ENCODE measurements at regions not wholly inside any gene's neighbourhood (a gene's known extent, or its start where the extent isn't known, plus 50 kb on each side); places are given as distances from the start of the nearest gene placed in this dataset.
A peak's percentile ranks its signal among the peaks of the same experiment; 100 is the strongest.

GRCh38 chr18:2103299-2103698 is 468.0 kb downstream of the METTL4 start:
- no peak for DNase-seq (ENCODE audit: low read depth in 2 of 2)

DNA sequence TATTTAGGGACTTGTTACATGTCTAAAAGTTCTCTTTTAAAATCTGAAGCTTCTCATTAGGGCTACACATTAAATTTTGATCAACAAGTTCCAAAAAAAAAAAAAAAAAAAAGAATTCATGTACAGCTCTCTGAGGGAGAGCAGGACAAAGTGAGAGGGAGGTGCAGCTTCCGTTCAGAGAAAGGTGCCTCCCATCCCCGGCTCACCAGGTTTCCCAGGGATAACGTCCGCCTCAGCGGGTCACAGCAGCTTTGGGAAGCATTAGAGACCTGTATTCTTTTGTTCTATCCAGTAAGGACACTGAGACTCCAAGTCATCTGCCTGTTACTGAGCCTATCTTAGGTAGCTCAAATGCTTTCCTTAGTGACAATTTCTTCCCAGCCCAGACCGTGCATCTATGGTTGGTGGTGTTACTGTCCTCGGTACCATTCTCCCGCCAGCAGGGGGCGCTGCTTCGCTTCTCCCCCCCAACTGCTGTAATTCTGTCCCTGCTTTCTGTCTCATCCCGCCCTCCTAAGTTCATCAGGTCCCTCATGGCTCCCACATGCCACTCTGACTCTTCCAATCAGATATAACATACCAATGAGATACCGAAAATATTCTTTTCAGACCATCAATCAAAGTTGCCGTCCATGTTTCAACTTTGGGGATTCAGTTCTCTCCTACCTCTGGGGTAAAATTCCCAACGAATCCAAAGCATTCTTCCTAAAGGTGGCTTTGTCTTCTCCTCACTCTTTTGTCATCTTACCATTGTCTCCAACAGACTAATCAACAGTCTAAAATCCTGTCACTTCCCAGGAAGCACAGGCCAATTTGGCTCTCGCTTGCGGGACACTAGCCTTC is 466.5 kb downstream of the METTL4 start:
- DNase-seq (ENCODE audit: low read depth in 2 of 2): peak; percentile 19 to 23

- peak; percentile 61 to 62 for DNase-seq (ENCODE audit: low read depth in 2 of 2)
These were observed 462.7 kb downstream of the METTL4 start for GRCh38 chr18:2108591-2108990.

DNA sequence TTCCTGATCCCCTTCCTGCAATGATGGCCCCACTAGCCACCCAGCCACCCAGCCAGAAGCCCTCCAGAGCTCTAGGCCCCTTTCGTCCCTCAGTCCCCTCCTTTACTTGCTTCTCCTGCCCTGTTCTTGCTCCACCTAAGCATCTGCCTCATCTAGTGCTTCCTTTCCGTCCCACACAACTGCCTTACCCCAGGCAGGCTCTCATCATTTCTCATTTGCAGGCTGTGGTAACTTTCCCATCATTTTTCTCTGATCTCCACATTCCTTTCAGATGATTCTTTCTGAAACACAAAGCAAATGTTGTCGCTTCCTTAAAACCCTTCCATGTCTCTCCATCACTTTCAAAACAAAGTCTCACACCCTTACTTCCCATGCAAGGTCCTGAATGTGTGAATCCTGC is 459.8 kb downstream of the METTL4 start:
- peak; percentile 36 to 40 for DNase-seq (ENCODE audit: low read depth in 2 of 2)

GRCh38 chr18:2112435-2113045 is 458.8 kb downstream of the METTL4 start:
- no peak for DNase-seq (ENCODE audit: low read depth in 2 of 2)

DNA sequence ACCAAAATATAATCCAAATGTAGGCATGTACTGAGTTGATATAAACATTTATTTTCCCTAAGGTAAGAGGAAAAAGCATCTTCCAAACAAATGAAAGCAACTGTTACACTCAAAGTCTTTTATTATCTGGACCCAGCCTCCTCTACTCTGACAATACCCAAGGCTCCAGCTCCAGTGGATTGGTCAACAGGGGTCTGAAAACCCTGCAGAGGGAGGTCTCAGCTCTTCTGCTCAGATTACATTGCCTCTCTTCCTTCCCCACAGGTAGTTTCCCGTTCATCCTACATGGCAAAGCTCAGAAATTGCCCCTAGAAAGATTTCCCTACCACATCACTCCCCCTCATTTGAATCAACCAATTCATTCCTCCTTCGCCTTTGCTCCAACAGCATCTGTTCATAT is 457.0 kb downstream of the METTL4 start:
- no peak for DNase-seq (ENCODE audit: low read depth in 2 of 2)

DNA sequence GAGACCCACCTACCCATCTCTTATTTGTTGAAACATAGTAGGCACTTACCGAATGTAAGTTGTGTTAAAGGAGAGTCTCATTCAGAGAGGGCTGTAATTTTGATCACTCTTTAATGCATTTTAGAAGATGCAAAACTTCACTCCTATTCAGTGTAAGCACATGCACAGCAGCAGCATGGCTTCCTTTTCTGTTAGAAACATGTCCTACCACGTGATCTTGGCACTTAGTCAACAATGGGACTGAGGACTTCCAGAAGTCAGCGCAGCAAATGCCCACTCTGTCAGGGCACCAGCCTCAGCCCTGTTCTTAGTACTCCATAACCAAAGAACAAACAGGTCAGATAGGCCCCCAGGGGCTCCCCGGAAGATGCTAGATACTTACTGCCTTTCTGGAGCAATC is 456.5 kb downstream of the METTL4 start:
- no peak for DNase-seq (ENCODE audit: low read depth in 2 of 2)

DNA sequence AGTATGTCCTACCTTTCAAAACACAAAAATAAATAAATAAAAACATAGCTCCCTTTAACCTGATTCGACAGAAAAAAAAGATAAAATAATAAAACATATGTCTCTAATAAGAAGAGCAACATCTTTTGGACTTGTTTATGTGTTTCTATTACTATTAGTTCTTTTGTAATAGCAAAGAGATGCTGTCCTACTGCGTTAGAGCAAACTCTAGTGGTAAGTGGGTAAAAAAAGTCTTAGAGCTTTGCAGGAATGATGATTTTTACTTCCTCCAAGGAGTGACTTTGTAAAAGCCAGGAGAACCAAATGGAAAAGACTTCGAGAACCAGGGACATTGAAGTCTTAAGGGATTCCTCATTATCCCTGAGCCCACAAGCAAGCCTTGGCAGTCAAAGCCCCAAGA is 450.1 kb downstream of the METTL4 start:
- no peak for DNase-seq (ENCODE audit: low read depth in 2 of 2)

DNA sequence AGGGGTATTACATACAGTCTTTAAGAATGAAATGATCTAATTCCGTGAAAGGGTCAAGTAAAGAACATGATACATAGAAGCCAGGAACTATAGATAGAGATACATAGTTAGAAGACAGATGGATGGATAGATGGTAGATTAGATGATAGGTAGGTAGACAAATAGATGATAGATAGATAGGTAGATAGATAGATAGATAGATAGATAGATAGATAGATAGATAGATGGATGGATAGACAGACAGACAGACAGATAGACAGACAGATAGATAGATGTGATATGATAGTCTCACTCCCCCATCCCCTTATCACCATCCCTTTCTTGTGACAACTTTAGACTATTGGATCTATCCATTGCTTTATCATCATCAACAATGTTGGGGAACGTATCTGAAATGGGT is 448.2 kb downstream of the METTL4 start:
- DNase-seq (ENCODE audit: low read depth in 2 of 2): no peak

DNA sequence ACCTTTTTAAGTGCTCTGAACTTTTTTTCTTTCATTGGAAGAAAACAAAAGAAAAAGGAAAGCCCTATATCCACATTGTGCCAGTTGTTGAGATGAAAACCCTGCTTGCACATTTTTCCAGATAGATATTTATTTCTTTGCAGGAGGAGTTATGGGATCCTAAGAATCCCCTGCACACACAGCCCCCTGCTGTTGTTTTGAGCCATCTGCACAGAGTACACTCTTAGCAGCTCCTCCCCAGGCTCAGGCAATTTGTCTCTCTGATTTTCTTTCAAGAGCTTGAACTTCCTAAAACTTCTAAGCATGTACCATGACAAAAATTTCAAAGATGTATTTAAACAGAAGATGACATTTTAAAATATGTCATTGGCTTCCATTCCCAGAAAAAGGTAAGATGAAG is 436.9 kb downstream of the METTL4 start:
- DNase-seq (ENCODE audit: low read depth in 2 of 2): no peak

DNA sequence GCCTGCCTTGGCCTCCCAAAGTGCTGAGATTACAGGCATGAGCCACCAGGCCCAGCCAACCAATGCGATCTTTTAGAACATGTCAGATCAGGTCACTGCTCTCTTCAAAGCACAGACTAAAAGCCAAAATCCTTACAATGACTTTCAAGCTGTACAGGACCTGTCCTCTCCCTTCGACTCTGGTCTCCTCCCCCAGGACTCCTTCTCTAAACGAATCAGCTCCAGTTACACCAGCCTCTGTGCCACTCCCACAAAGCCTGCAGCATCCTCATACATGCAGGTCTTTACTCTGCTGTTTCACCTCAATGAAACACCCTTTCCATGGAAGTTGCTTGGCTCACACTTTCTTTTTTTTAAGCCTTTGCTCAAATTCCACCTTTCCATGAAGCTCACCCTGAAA is 436.0 kb downstream of the METTL4 start:
- no peak for DNase-seq (ENCODE audit: low read depth in 2 of 2)

- no peak for DNase-seq (ENCODE audit: low read depth in 2 of 2)
These were observed 432.8 kb downstream of the METTL4 start for GRCh38 chr18:2138552-2138951.

DNA sequence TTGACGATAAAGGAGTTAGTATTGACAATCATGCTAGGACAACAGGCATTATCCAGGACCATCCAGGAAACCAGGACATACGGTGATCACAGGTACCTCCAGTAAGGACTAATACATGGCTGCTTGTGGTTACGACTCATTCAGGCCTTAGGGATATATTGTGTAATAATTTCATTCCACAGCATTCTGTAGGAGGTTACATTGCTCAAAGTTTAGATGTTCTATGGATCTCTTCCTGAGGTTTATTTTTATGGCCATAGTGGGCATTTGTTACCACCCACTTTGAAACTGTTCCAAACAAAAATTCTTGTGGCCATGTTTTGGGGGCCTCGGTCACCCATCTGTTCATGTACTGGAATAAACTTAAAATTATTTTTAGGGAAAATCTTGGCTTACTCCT is 431.6 kb downstream of the METTL4 start:
- DNase-seq (ENCODE audit: low read depth in 2 of 2): peak; percentile 86

- DNase-seq (ENCODE audit: low read depth in 2 of 2): peak; percentile 48 to 53
These were observed 427.7 kb downstream of the METTL4 start for GRCh38 chr18:2143636-2144035.

DNA sequence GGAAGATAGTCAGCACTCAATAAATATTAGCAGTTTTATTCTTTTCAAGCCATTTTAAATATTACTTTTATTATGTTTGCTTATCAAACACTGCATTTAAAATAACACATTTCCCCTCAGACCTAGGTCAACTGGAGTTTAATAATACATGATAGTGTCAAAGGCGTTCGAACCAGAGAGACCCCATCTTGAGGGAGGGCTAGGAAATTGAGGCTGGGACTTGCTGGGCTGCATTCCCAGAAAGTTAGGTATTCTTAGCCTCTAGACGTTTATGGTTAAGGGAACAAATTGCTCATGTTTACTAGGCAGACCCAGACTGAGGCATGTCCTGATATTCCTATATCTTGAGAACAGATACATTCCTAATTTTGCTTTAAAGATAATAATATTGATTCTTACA is 426.5 kb downstream of the METTL4 start:
- no peak for DNase-seq (ENCODE audit: low read depth in 2 of 2)

- no peak for DNase-seq (ENCODE audit: low read depth in 2 of 2)
These were observed 425.2 kb downstream of the METTL4 start for GRCh38 chr18:2146092-2146491.

DNA sequence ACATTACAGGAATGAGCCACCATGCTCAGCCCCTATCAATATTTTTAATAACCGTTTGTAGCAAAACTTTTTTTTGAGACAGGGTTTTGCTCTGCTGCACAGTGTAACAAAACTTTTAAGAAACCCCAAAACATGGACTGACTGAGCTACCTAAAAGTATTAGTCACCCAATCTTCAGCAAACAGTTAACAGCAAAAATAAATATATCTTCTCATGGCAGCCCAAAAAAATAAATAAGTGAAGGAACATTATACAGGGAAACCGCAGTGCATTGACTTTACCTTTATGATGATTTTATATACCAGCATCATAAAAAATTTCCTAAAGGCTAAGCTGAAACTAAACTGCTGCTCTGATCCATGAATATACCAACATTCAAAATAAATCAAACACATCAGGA is 424.6 kb downstream of the METTL4 start:
- DNase-seq (ENCODE audit: low read depth in 2 of 2): no peak

DNA sequence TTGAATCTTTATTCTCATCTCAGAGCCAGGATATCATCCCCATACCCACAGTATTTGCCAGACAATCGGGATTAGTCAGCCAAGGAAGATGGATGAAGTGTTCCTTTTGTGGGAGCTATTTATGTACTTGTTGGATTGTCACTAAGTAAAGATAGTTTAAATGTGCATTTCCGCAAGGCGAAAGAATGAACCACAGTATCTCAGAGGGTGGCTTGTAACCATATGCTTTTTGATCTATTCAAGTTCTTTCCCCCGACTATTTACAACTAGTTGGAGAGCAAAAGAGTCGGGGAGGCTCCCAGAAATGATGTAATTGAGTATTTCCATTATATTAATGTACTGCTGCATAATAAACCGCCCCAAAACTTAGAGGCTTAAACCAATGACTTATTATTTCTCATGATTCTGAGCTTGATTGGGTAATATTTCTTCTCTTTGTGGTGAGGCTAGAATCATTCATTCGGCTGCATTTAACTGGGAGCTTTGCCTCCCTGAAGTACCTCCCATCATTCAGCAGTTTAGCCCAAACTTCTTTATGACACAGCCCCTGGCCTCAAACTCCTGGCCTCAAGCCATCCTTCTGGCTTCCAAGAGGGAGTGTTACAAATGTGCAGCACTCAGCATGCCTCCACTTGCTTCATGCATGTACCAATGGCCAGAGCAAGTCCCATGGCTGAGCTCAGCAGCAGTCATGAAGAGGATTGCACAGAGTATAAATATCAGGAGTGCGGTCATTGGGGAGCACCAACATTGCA is 423.7 kb downstream of the METTL4 start:
- peak; percentile 90 for DNase-seq (ENCODE audit: low read depth in 2 of 2)

GRCh38 chr18:2148823-2149222 is 422.5 kb downstream of the METTL4 start:
- DNase-seq (ENCODE audit: low read depth in 2 of 2): peak in 1 of 2 experiments; percentile 21

- peak in 1 of 2 experiments; percentile 14 for DNase-seq (ENCODE audit: low read depth in 2 of 2)
These were observed 420.7 kb downstream of the METTL4 start for GRCh38 chr18:2150566-2150965.

DNA sequence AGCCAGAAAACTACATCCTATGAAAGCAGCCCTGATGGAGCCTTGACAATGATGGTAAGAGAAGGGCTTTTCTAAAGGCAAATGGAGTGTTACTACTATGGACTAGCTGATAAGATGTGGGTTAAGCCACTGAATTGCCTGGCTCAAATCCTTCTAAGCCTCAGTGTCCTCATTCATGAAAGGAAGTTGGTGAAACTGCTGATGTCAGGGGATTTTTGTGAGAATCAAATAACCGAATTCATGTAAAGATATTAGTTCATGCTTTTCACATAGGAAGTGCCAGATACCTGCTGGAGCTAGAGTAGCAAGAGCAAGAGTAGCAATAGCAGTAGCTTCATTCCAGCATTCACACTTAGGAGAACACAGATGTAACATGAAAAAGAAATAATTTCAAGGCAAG is 417.0 kb downstream of the METTL4 start:
- DNase-seq (ENCODE audit: low read depth in 2 of 2): no peak

GRCh38 chr18:2164644-2165550 is 406.4 kb downstream of the METTL4 start:
- DNase-seq (ENCODE audit: low read depth in 2 of 2): no peak

All from fibroblast of skin of left quadriceps (primary cell).